Adrenal gland (tissue), 9 donors: ENCODE measurements at regions not wholly inside any gene's neighbourhood (a gene's known extent, or its start where the extent isn't known, plus 50 kb on each side); places are given as distances from the start of the nearest gene placed in this dataset.

ENCODE experiments used
- DNase-seq, 7 donors: peaks; one replicate each; pipeline ENCODE4 v3.0.0-alpha.2; 2019 to 2020
- H3K27ac ChIP-seq, 5 donors: fragments of 200-600 bp; sonication (generic) in 4 of 5; 1 replicate in 3 of 5; 2 replicates in 2 of 5; pipeline versions ENCODE4 v1.5.1 to v1.8.0; 2016 to 2020; ENCODE audit warnings: mild to moderate bottlenecking in 1 of 5
- H3K27me3 ChIP-seq: fragments of 200-600 bp; 2 replicates; pipeline ENCODE4 v1.8.0; 2021
- H3K36me3 ChIP-seq, 2 donors: fragments of 200-600 bp; replicated peaks in 1 of 2; 1 replicate in 1 of 2; 2 replicates in 1 of 2; pipeline versions ENCODE4 v1.5.1 to v1.8.0; 2018 to 2022
- H3K4me1 ChIP-seq, 2 donors: fragments of 200-600 bp; replicated peaks in 1 of 2; 1 replicate in 1 of 2; 2 replicates in 1 of 2; pipeline versions ENCODE4 v1.5.1 to v1.8.0; 2018 to 2021
- H3K4me3 ChIP-seq, 4 donors: fragments of 200-600 bp; sonication (generic) in 3 of 4; one replicate each; pipeline ENCODE4 v1.5.1; 2016 to 2018
- H3K9me3 ChIP-seq, 3 donors: fragments of 200-600 bp; sonication (generic) in 1 of 3; replicated peaks in 1 of 3; 1 replicate in 2 of 3; 2 replicates in 1 of 3; pipeline versions ENCODE4 v1.5.1 to v1.8.0; 2016 to 2021
- CTCF ChIP-seq, 6 experiments: fragments of 450-650 bp in 4 of 6; fragments of 200-600 bp in 2 of 6; sonication (generic) in 1 of 6; IDR thresholded peaks; 1 replicate in 5 of 6; 2 replicates in 1 of 6; pipeline versions ENCODE4 v1.5.1 to v1.8.0; 2016 to 2021; ENCODE audit warnings: antibody characterized with exemption in 6 of 6, mild to moderate bottlenecking in 2 of 6, moderate library complexity in 1 of 6
- POLR2A ChIP-seq, 2 donors: fragments of 450-650 bp; IDR thresholded peaks; one replicate each; pipeline ENCODE4 v1.6.1; 2017; ENCODE audit warnings: antibody characterized with exemption in 2 of 2, mild to moderate bottlenecking in 2 of 2, moderate library complexity in 1 of 2
- WGBS, 4 donors: extraction: QIAGEN DNeasy Blood & Tissue Kit in 2 of 4; methylation state at CpG; one replicate each; pipeline versions ENCODE4 v1.1.5 to v1.1.7; 2013 to 2017; 5-methylcytosine and 5-hydroxymethylcytosine counted together
- intact Hi-C, 2 donors: fragments of 100-400 bp; cut with DNase I; formaldehyde crosslinking; loops; one replicate each; pipeline versions ENCODE4 v1.14.1 to v1.15.0; 2022 to 2023
- donor health status: healthy with polysubstance abuse.
- donor health status: Bipolar disorder and iron deficiency.
- donor health status: DM: yes; HTN: yes; CAD: no.
- donor health status: DM: no; HTN: no; CAD: no.
- donor health status: DM: no; HTN: no; CAD: no.

DNA sequence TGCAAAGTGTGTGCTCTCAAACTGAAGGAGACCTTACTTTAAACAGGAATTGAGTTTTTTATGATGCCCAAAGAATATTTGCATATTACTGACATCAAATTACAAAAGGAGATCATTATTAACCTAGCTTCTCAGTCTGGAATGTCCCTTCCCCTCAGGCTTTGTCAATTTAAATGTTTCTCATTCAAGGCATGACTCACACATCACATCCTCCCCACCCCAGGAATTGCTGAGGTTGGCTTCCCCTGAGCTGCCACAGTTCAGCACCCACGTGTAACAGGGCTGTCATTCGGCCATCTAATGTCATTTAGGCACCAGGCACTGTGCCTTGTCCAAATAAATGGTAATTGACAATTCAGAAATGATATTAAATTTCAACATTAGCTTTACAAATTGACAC, 305.9 kb upstream of the MGMT start:
- Histone ChIP-seq H3K36me3 (no peaks in the 10 kb centered on the region), H3K27me3 (no peaks in the 10 kb centered on the region), H3K27ac (no peak overlapping the region), H3K9me3 (no peaks in the 10 kb centered on the region), H3K4me1 (no peaks in the 10 kb centered on the region), H3K4me3 (no peak overlapping the region)
- DNase-seq = no peak
- TF ChIP-seq POLR2A (IDR thresholded peaks at IDR 0.05) (no peak), CTCF (IDR thresholded peaks at IDR 0.05) (no peak)
- WGBS, 4 donors = 38 to 52% (median 47%) methylated on average over 2 of the region's 2 CpGs
- intact Hi-C loops = no loop called here

GRCh38 chr10:129163531-129163930, 303.5 kb upstream of the MGMT start:
- TF ChIP-seq CTCF (IDR thresholded peaks at IDR 0.05) = no peak
- TF ChIP-seq POLR2A (IDR thresholded peaks at IDR 0.05) = no peak
- no peak overlapping the region for H3K27ac ChIP-seq
- WGBS, 4 donors = 79 to 84% (median 82%) methylated on average over 7 of the region's 7 CpGs
- no peaks in the 10 kb centered on the region for H3K36me3 ChIP-seq
- no peak for DNase-seq
- no peaks in the 10 kb centered on the region for H3K4me1 ChIP-seq
- H3K9me3 ChIP-seq = no peaks in the 10 kb centered on the region
- H3K4me3 ChIP-seq = no peak overlapping the region
- intact Hi-C loops = no loop called here
- H3K27me3 ChIP-seq = no peaks in the 10 kb centered on the region

DNA sequence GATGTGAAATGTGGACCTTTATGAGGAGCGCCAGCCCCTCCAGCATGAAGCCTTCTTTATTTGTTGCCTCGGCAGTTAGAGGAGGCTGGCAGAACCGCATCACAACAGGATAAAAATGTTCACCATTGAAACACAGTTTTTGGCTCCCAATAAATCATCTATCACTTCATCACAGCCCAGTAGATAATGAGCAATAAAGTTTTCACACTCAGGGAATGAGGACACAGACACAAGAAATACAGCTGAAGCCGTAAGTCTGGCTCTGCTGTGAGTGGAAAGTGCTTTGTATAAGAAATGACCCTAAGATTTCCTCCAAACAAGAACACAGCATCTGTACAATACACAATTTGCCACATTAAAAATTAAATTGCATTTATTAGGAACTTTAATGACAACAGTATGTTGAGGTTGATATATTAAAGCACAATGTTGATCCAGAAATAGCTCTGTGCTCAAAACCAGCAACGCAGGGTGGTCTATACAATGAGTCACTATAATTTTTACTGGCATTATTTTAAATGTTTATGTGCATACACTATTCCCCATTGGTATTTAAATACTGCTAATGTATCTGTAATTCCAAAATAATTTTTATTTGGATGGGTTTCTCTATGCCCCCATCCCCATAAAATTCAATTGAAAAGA, 301.8 kb upstream of the MGMT start:
- intact Hi-C loops = no loop called here
- Histone ChIP-seq H3K4me1 (no peaks in the 10 kb centered on the region), H3K27me3 (no peaks in the 10 kb centered on the region), H3K4me3 (no peak overlapping the region), H3K9me3 (no peaks in the 10 kb centered on the region), H3K36me3 (no peaks in the 10 kb centered on the region), H3K27ac (no peak overlapping the region)
- TF ChIP-seq POLR2A (IDR thresholded peaks at IDR 0.05) = no peak
- no peak for TF ChIP-seq CTCF (IDR thresholded peaks at IDR 0.05)
- WGBS, 4 donors = 82 to 86% (median 85%) methylated on average over 5 of the region's 5 CpGs
- DNase-seq = no peak

DNA sequence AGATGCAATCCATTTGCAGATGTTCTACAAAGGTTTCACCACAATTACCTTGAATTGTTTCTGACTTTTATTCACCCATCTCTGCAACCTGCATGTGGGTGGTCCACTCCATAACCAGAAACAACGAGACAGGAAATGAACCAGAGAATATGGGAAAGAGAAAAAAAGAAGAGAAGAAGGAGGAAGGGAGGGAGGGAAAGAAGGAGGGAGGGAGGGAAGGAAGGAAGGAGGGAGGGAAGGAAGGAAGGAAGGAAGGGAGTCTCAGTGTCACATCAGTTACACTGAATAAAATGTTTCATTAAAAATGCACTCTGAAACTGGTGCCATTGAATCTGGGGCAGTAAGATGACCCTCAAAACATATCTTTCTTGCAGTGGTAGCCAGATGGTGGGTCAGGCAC, 301.3 kb upstream of the MGMT start:
- Histone ChIP-seq H3K27me3 (no peaks in the 10 kb centered on the region), H3K9me3 (no peaks in the 10 kb centered on the region), H3K27ac (no peak overlapping the region), H3K36me3 (no peaks in the 10 kb centered on the region), H3K4me1 (no peaks in the 10 kb centered on the region), H3K4me3 (no peak overlapping the region)
- intact Hi-C loops = no loop called here
- TF ChIP-seq CTCF (IDR thresholded peaks at IDR 0.05) (no peak), POLR2A (IDR thresholded peaks at IDR 0.05) (no peak)
- 32 to 51% (median 42%) methylated on average over 1 of the region's 1 CpG for WGBS, 4 donors
- DNase-seq = no peak
